DND-41 (cell line): ENCODE measurements at regions not wholly inside any gene's neighbourhood (a gene's known extent, or its start where the extent isn't known, plus 50 kb on each side); places are given as distances from the start of the nearest gene placed in this dataset.
"Not testable (repeated sequence)": the region's sequence is repeated elsewhere in the genome, so short reads cannot be mapped to it uniquely, and the experiment has no call there.

Source experiments
- EZH2 ChIP-seq: IDR thresholded peaks from 3 replicates; pipeline ENCODE4 v1.6.1; 2012; ENCODE audit warnings: borderline replicate concordance, low read depth, mild to moderate bottlenecking, moderate library complexity, low read length, inconsistent platforms; ENCODE audit not compliant: severe bottlenecking
- TF ChIP-seq, protein P1 (sequence below): IDR thresholded peaks from 2 replicates; pipeline ENCODE4 v1.5.1; 2012; ENCODE audit warnings: borderline replicate concordance, low read length, moderate library complexity, mild to moderate bottlenecking; ENCODE audit not compliant: poor library complexity, severe bottlenecking; ENCODE audit errors: extremely low read depth

DNA sequence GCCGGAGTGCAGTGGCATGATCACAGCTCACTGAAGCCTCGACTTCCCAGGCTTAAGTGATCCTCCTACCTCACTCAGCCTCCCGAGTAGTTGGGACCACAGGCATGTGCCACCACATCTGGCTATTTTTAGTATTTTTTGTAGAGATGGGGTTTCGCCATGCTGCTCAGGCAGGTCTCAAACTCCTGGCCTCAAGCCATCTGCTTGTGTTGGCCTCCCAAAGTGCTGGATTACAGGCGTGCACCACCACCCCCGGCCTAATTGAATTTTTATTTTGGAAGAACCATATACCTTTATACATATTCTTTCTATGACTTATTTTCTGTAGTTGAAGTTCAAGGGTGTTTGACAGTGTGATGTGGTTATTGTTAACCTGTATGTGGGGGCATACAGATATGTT lies 2885.9 kb downstream of the RPIA start:
- not testable (repeated sequence) for TF ChIP-seq EZH2
- TF ChIP-seq, protein P1, sequence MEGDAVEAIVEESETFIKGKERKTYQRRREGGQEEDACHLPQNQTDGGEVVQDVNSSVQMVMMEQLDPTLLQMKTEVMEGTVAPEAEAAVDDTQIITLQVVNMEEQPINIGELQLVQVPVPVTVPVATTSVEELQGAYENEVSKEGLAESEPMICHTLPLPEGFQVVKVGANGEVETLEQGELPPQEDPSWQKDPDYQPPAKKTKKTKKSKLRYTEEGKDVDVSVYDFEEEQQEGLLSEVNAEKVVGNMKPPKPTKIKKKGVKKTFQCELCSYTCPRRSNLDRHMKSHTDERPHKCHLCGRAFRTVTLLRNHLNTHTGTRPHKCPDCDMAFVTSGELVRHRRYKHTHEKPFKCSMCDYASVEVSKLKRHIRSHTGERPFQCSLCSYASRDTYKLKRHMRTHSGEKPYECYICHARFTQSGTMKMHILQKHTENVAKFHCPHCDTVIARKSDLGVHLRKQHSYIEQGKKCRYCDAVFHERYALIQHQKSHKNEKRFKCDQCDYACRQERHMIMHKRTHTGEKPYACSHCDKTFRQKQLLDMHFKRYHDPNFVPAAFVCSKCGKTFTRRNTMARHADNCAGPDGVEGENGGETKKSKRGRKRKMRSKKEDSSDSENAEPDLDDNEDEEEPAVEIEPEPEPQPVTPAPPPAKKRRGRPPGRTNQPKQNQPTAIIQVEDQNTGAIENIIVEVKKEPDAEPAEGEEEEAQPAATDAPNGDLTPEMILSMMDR, result not testable (repeated sequence)
